SH-SY5Y (cell line): ENCODE measurements at regions not wholly inside any gene's neighbourhood (a gene's known extent, or its start where the extent isn't known, plus 50 kb on each side); places are given as distances from the start of the nearest gene placed in this dataset.

ENCODE experiments used
- GATA2 ChIP-seq: IDR thresholded peaks from 2 replicates; pipeline ENCODE4 v1.6.1; 2011; ENCODE audit warnings: mild to moderate bottlenecking, low read depth, low read length
- GATA3 ChIP-seq: IDR thresholded peaks from 2 replicates; pipeline ENCODE4 v1.6.1; 2011; ENCODE audit warnings: low read depth, mild to moderate bottlenecking, low read length, moderate library complexity

GRCh38 chr12:25368557-25368956 lies 117.8 kb upstream of the KRAS start:
- no peak for TF ChIP-seq GATA2
- TF ChIP-seq GATA3, result no peak
